Right lobe of liver (tissue), 6 donors: ENCODE measurements at regions not wholly inside any gene's neighbourhood (a gene's known extent, or its start where the extent isn't known, plus 50 kb on each side); places are given as distances from the start of the nearest gene placed in this dataset.

Source experiments
- ATAC-seq, 4 donors: fragments of 200-7000 bp; cut with Tn5 transposase; one replicate each; pipeline ENCODE4 v1.9.1; 2020; ENCODE audit warnings: mild to moderate bottlenecking in 4 of 4, moderate library complexity in 4 of 4
- DNase-seq, 3 donors: peaks; one replicate each; pipeline ENCODE4 v3.0.0-alpha.2; 2020
- H3K27ac ChIP-seq, 3 donors: fragments of 200-600 bp; one replicate each; pipeline ENCODE4 v1.8.0; 2022
- H3K27me3 ChIP-seq, 2 donors: fragments of 200-600 bp; one replicate each; pipeline ENCODE4 v1.8.0; 2022
- H3K36me3 ChIP-seq, 4 donors: fragments of 200-600 bp; sonication (generic) in 1 of 4; one replicate each; pipeline versions ENCODE4 v1.5.1 to v1.8.0; 2017 to 2022; ENCODE audit warnings: control low read depth in 1 of 4
- H3K4me1 ChIP-seq, 4 donors: fragments of 200-600 bp; sonication (generic) in 1 of 4; one replicate each; pipeline versions ENCODE4 v1.5.1 to v1.8.0; 2017 to 2022; ENCODE audit warnings: control low read depth in 1 of 4
- H3K4me3 ChIP-seq, 3 donors: fragments of 200-600 bp; one replicate each; pipeline ENCODE4 v1.8.0; 2022
- H3K9me3 ChIP-seq, 4 donors: fragments of 200-600 bp; sonication (generic) in 1 of 4; one replicate each; pipeline versions ENCODE4 v1.5.1 to v1.8.0; 2017 to 2022; ENCODE audit warnings: control low read depth in 1 of 4
- CTCF ChIP-seq, 4 donors: fragments of 200-600 bp in 3 of 4; fragments of 450-650 bp in 1 of 4; IDR thresholded peaks; one replicate each; pipeline versions ENCODE4 v1.5.1 to v1.8.0; 2016 to 2022; ENCODE audit warnings: antibody characterized with exemption in 4 of 4, mild to moderate bottlenecking in 2 of 4
- POLR2A ChIP-seq: fragments of 450-650 bp; IDR thresholded peaks from one replicate; pipeline ENCODE4 v1.6.1; 2017; ENCODE audit warnings: antibody characterized with exemption, mild to moderate bottlenecking
- WGBS: methylation state at CpG from one replicate; pipeline ENCODE4 v1.1.6; 2018; ENCODE audit warnings: low coverage, low lambda C conversion rate; ENCODE audit not compliant: insufficient coverage; ENCODE audit errors: missing lambda C conversion rate; 5-methylcytosine and 5-hydroxymethylcytosine counted together
- intact Hi-C, 2 donors: fragments of 100-400 bp; cut with DNase I; formaldehyde crosslinking; loops; one replicate each; pipeline versions ENCODE4 v1.11.2 to v1.14.1; 2022
- donor health status: DM: no; HTN: yes; CAD: no.
- donor health status: DM: no; HTN: no; CAD: no.
- donor health status: DM: no; HTN: no; CAD: no.
- donor health status: DM: no; HTN: yes; CAD: no.
- donor health status: DM: no; HTN: yes; CAD: no.

DNA sequence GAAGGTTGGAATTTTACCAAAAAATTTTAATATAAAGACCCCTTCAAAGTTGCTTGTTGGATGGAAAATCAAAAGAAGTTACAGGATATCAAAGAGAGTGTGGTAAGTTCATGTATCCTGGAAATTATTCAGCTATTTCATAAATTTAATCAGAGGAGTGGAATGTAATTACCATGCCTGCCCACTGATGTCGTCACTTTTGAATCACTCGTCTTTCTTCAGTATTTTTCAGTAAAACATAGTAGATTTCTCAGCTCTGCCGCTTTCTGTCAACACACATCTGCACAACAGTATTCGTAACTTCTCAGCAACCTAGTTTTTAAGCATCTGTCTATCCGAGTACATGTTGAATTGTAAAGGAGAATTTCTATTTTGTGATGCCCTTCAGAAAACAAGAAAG, 2163.0 kb upstream of the AGA start:
- Histone ChIP-seq H3K36me3 (no peaks in the 10 kb centered on the region), H3K4me3 (no peak overlapping the region), H3K27ac (no peak overlapping the region), H3K9me3 (no peaks in the 10 kb centered on the region), H3K27me3 (no peaks in the 10 kb centered on the region), H3K4me1 (no peaks in the 10 kb centered on the region)
- intact Hi-C loops, result no loop called here
- TF ChIP-seq CTCF (IDR thresholded peaks at IDR 0.05) (no peak), POLR2A (no peak)
- no peak for ATAC-seq
- WGBS, result 43% methylated on average over 5 of the region's 5 CpGs
- no peak for DNase-seq

GRCh38 chr4:179607003-179607402, 2164.8 kb upstream of the AGA start:
- DNase-seq (no peak), ATAC-seq (no peak)
- intact Hi-C loops, result no loop called here
- WGBS, result 50% methylated on average over 4 of the region's 4 CpGs
- H3K4me3 ChIP-seq, result no peak overlapping the region
- H3K4me1 ChIP-seq, result no peaks in the 10 kb centered on the region
- H3K9me3 ChIP-seq, result no peaks in the 10 kb centered on the region
- no peaks in the 10 kb centered on the region for H3K36me3 ChIP-seq
- H3K27ac ChIP-seq, result no peak overlapping the region
- no peaks in the 10 kb centered on the region for H3K27me3 ChIP-seq
- no peak for TF ChIP-seq CTCF (IDR thresholded peaks at IDR 0.05)
- no peak for TF ChIP-seq POLR2A

DNA sequence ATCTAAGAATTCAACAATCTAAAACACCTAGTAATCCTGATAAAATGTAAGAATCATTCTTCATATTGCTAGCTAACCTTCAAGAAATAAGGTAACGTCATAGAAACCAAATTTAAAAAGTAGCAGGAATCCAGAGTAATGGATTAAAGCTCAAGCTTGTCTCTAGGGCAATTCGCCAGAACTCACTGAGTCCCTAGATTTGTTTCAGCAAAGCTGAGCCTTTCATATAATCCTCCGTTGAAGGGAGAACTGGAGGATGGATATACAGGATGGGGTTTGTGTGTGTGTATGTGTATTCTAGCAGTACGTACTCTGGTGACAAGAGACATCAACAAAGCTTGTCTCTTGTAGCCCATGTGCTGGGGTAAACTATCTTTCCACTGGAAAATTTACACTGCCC, 2173.5 kb upstream of the AGA start:
- intact Hi-C loops, result no loop called here
- Histone ChIP-seq H3K4me1 (no peaks in the 10 kb centered on the region), H3K36me3 (no peaks in the 10 kb centered on the region), H3K4me3 (no peak overlapping the region), H3K27me3 (no peaks in the 10 kb centered on the region), H3K27ac (no peak overlapping the region), H3K9me3 (no peaks in the 10 kb centered on the region)
- WGBS, result 37% methylated on average over 4 of the region's 4 CpGs
- ATAC-seq (no peak), DNase-seq (no peak)
- TF ChIP-seq POLR2A (no peak), CTCF (IDR thresholded peaks at IDR 0.05) (no peak)

- no peaks in the 10 kb centered on the region for H3K27me3 ChIP-seq
- intact Hi-C loops, result no loop called here
These were observed 2176.7 kb upstream of the AGA start for GRCh38 chr4:179618966-179619365.

More at GRCh38 chr4:179618966-179619365, 2176.7 kb upstream of the AGA start:
- Histone ChIP-seq H3K9me3 (no peaks in the 10 kb centered on the region), H3K4me3 (no peak overlapping the region), H3K4me1 (no peaks in the 10 kb centered on the region), H3K36me3 (no peaks in the 10 kb centered on the region), H3K27ac (no peak overlapping the region)
- 15% methylated on average over 1 of the region's 1 CpG for WGBS
- ATAC-seq (no peak), DNase-seq (no peak)
- TF ChIP-seq CTCF (IDR thresholded peaks at IDR 0.05) (no peak), POLR2A (no peak)
